NCI-H2029 (cell line): ENCODE measurements at regions not wholly inside any gene's neighbourhood (a gene's known extent, or its start where the extent isn't known, plus 50 kb on each side); places are given as distances from the start of the nearest gene placed in this dataset.
"Not testable (repeated sequence)": the region's sequence is repeated elsewhere in the genome, so short reads cannot be mapped to it uniquely, and the experiment has no call there.

Source experiments
- DNase-seq: peaks from one replicate; lab custom pipeline; 2025; lab: John Stamatoyannopoulos, UW

- no peak for DNase-seq
These were observed 465.5 kb downstream of the XIRP2 start for GRCh38 chr2:167353605-167354280.

- no peak for DNase-seq
These were observed 457.3 kb downstream of the XIRP2 start for GRCh38 chr2:167345559-167345958.

- no peak for DNase-seq
These were observed 454.5 kb downstream of the XIRP2 start for GRCh38 chr2:167342769-167343168.

GRCh38 chr2:167340322-167340721, 452.0 kb downstream of the XIRP2 start:
- DNase-seq, result no peak

- DNase-seq, result no peak
These were observed 447.9 kb downstream of the XIRP2 start for GRCh38 chr2:167336213-167336612.

GRCh38 chr2:167335541-167335992, 447.3 kb downstream of the XIRP2 start:
- no peak for DNase-seq

GRCh38 chr2:167334146-167334742, 446.0 kb downstream of the XIRP2 start:
- DNase-seq, result no peak

- no peak for DNase-seq
These were observed 445.0 kb downstream of the XIRP2 start for GRCh38 chr2:167333245-167333644.

- DNase-seq, result no peak
These were observed 444.1 kb downstream of the XIRP2 start for GRCh38 chr2:167332358-167332757.

GRCh38 chr2:167331636-167332232, 443.5 kb downstream of the XIRP2 start:
- no peak for DNase-seq

- not testable (repeated sequence) for DNase-seq
These were observed 440.5 kb downstream of the XIRP2 start for GRCh38 chr2:167328808-167329207.

- DNase-seq, result no peak
These were observed 434.5 kb downstream of the XIRP2 start for GRCh38 chr2:167322795-167323194.

GRCh38 chr2:167318581-167318980, 430.3 kb downstream of the XIRP2 start:
- no peak for DNase-seq

GRCh38 chr2:167310442-167310841, 422.2 kb downstream of the XIRP2 start:
- DNase-seq, result no peak
